Right forelimb (tissue), 1 donor: ENCODE measurements at regions not wholly inside any gene's neighbourhood (a gene's known extent, or its start where the extent isn't known, plus 50 kb on each side); places are given as distances from the start of the nearest gene placed in this dataset.
"Not testable (repeated sequence)": the region's sequence is repeated elsewhere in the genome, so short reads cannot be mapped to it uniquely, and the experiment has no call there.

Experiments used
- DNase-seq: peaks from one replicate; pipeline ENCODE4 v3.0.0-alpha.2; 2018

GRCh38 chr17:74128456-74129211 lies 74.8 kb upstream of the RPL38 start:
- no peak for DNase-seq

GRCh38 chr17:74129800-74130199 lies 73.7 kb upstream of the RPL38 start:
- DNase-seq = not testable (repeated sequence)

- no peak for DNase-seq
Observed at GRCh38 chr17:74130276-74130675, 73.2 kb upstream of the RPL38 start.

GRCh38 chr17:74130841-74131240 lies 72.6 kb upstream of the RPL38 start:
- DNase-seq = no peak

GRCh38 chr17:74132354-74132753 lies 71.1 kb upstream of the RPL38 start:
- no peak for DNase-seq

- DNase-seq = no peak
Observed at GRCh38 chr17:74133740-74134139, 69.7 kb upstream of the RPL38 start.

- not testable (repeated sequence) for DNase-seq
Observed at GRCh38 chr17:74134234-74134633, 69.2 kb upstream of the RPL38 start.

GRCh38 chr17:74134991-74135390 lies 68.5 kb upstream of the RPL38 start:
- DNase-seq = no peak

GRCh38 chr17:74135391-74136167 lies 67.9 kb upstream of the RPL38 start:
- no peak for DNase-seq

GRCh38 chr17:74137416-74137815 lies 66.1 kb upstream of the RPL38 start:
- no peak for DNase-seq

GRCh38 chr17:74139120-74139519 lies 64.4 kb upstream of the RPL38 start:
- no peak for DNase-seq

- DNase-seq = no peak
Observed at GRCh38 chr17:74140282-74140681, 63.2 kb upstream of the RPL38 start.

GRCh38 chr17:74141612-74142011 lies 61.9 kb upstream of the RPL38 start:
- DNase-seq = no peak

GRCh38 chr17:74143318-74143717 lies 60.2 kb upstream of the RPL38 start:
- not testable (repeated sequence) for DNase-seq

GRCh38 chr17:74145756-74146155 lies 57.7 kb upstream of the RPL38 start:
- no peak for DNase-seq

GRCh38 chr17:74146196-74146595 lies 57.3 kb upstream of the RPL38 start:
- no peak for DNase-seq

- no peak for DNase-seq
Observed at GRCh38 chr17:74147056-74147835, 56.2 kb upstream of the RPL38 start.

GRCh38 chr17:74147966-74148365 lies 55.5 kb upstream of the RPL38 start:
- DNase-seq = no peak

- DNase-seq = no peak
Observed at GRCh38 chr17:74148446-74148845, 55.0 kb upstream of the RPL38 start.

GRCh38 chr17:74148901-74149596 lies 54.4 kb upstream of the RPL38 start:
- no peak for DNase-seq

GRCh38 chr17:74149597-74150427 lies 53.7 kb upstream of the RPL38 start:
- no peak for DNase-seq
